Muscle layer of duodenum (tissue), 2 donors: ENCODE measurements at regions not wholly inside any gene's neighbourhood (a gene's known extent, or its start where the extent isn't known, plus 50 kb on each side); places are given as distances from the start of the nearest gene placed in this dataset.

Source experiments
- H3K27ac ChIP-seq: one replicate; pipeline ENCODE4 v1.7.0; 2013; ENCODE audit warnings: mild to moderate bottlenecking, low read length
- H3K27me3 ChIP-seq: one replicate; pipeline ENCODE4 v1.7.0; 2013; ENCODE audit warnings: low read depth, mild to moderate bottlenecking, control low read depth, low read length
- H3K36me3 ChIP-seq, 2 donors: one replicate each; pipeline ENCODE4 v1.7.0; 2013; ENCODE audit warnings: low read length in 2 of 2, control low read depth in 1 of 2, mild to moderate bottlenecking in 1 of 2; ENCODE audit not compliant: insufficient read depth in 2 of 2, control insufficient read depth in 1 of 2
- H3K4me1 ChIP-seq, 2 donors: one replicate each; pipeline ENCODE4 v1.7.0; 2013; ENCODE audit warnings: low read length in 2 of 2, mild to moderate bottlenecking in 2 of 2, control low read depth in 1 of 2, moderate library complexity in 1 of 2; ENCODE audit not compliant: insufficient read depth in 2 of 2, control insufficient read depth in 1 of 2
- H3K4me3 ChIP-seq, 2 donors: one replicate each; pipeline ENCODE4 v1.7.0; 2013; ENCODE audit warnings: low read length in 2 of 2, low read depth in 1 of 2, mild to moderate bottlenecking in 1 of 2
- H3K9me3 ChIP-seq, 2 donors: one replicate each; pipeline ENCODE4 v1.7.0; 2013; ENCODE audit warnings: low read length in 2 of 2, control low read depth in 1 of 2, mild to moderate bottlenecking in 1 of 2; ENCODE audit not compliant: control insufficient read depth in 1 of 2
- donor health status: healthy.

GRCh38 chr4:133719098-133719497 lies 482.5 kb downstream of the PABPC4L start:
- Histone ChIP-seq H3K4me3 (no peak overlapping the region), H3K9me3 (no peaks in the 10 kb centered on the region), H3K36me3 (no peaks in the 10 kb centered on the region), H3K27me3 (no peaks in the 10 kb centered on the region), H3K4me1 (no peaks in the 10 kb centered on the region), H3K27ac (no peak overlapping the region)

DNA sequence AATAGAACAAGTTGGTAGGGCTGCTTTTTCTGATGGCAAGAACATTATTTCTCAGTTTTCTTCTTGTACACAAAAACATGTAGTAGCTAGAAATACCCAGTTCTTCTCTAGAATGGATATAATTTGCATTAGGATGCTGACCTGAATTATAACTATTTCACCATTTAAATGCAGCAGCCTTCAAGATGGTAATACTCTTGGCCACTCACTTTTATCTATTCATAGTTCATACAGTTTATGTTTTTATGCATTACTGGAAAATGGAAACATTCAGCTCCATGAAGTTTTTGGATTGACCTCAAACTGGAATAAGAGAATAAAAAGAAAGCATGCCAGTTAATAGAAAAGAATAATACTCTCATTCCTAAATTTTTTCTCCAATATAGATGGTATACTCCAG lies 487.4 kb downstream of the PABPC4L start:
- no peaks in the 10 kb centered on the region for H3K27me3 ChIP-seq
- peaks cover 0 to 3% of the 10 kb centered on the region in 2 donors for H3K9me3 ChIP-seq
- H3K4me1 ChIP-seq: no peaks in the 10 kb centered on the region
- no peak overlapping the region for H3K4me3 ChIP-seq
- no peaks in the 10 kb centered on the region for H3K36me3 ChIP-seq
- H3K27ac ChIP-seq: no peak overlapping the region

DNA sequence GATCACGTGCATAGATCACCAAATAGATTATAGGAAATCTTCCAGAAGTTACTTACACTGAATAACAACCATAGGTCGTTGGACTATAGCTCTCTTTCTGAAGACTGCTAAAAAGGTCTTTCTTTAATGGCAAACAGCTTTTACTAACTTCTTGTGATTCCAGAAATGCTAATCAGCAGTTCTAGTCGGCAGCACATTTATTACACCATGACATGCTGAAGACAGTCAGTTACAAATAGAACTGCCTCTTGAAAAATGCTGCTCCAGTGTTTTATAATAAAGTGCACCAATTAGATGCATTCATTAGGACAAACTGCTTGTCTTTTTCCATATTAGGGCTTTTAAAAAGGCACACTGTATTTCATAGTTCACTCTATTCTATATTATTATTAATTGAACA lies 488.2 kb downstream of the PABPC4L start:
- Histone ChIP-seq H3K9me3 (peaks cover 0 to 3% of the 10 kb centered on the region in 2 donors), H3K4me3 (no peak overlapping the region), H3K36me3 (no peaks in the 10 kb centered on the region), H3K27ac (no peak overlapping the region), H3K27me3 (no peaks in the 10 kb centered on the region), H3K4me1 (no peaks in the 10 kb centered on the region)

- H3K36me3 ChIP-seq: no peaks in the 10 kb centered on the region
- no peak overlapping the region for H3K4me3 ChIP-seq
- H3K4me1 ChIP-seq: no peaks in the 10 kb centered on the region
- no peak overlapping the region for H3K27ac ChIP-seq
- H3K27me3 ChIP-seq: no peaks in the 10 kb centered on the region
- peaks cover 0 to 3% of the 10 kb centered on the region in 2 donors for H3K9me3 ChIP-seq
Measured at GRCh38 chr4:133711817-133712216, 489.8 kb downstream of the PABPC4L start.

GRCh38 chr4:133694416-133694815 lies 507.2 kb downstream of the PABPC4L start:
- H3K27ac ChIP-seq: no peak overlapping the region

DNA sequence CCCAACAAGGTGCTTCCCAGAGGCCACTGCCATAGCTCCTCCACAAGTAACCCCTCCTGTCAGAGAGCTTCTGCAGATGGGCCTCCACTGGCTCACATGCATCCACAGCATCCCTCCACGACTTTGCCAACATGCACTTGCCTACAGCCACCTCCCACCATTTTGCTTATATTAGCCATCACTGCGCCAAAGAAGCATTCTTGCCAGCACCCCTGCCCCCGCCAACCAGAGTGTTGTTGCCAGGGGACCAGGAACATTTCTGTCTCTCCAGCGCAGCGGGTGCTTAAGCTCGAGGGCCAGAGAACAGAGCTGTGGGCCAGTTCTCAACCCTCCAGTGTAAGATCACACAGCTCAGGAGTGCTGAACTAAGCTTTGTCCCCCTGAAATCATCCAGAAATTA lies 517.6 kb downstream of the PABPC4L start:
- H3K27ac ChIP-seq: no peak overlapping the region
- no peaks in the 10 kb centered on the region for H3K9me3 ChIP-seq
- H3K27me3 ChIP-seq: no peaks in the 10 kb centered on the region
- no peaks in the 10 kb centered on the region for H3K4me1 ChIP-seq
- no peak overlapping the region for H3K4me3 ChIP-seq
- H3K36me3 ChIP-seq: no peaks in the 10 kb centered on the region

More at GRCh38 chr4:133694416-133694815, 507.2 kb downstream of the PABPC4L start:
- Histone ChIP-seq H3K4me1 (no peaks in the 10 kb centered on the region), H3K4me3 (no peak overlapping the region), H3K27me3 (no peaks in the 10 kb centered on the region), H3K36me3 (no peaks in the 10 kb centered on the region), H3K9me3 (no peaks in the 10 kb centered on the region)

- Histone ChIP-seq H3K4me3 (no peak overlapping the region), H3K27me3 (no peaks in the 10 kb centered on the region), H3K27ac (no peak overlapping the region), H3K9me3 (peaks cover 0 to 2% of the 10 kb centered on the region in 2 donors), H3K4me1 (no peaks in the 10 kb centered on the region), H3K36me3 (no peaks in the 10 kb centered on the region)
Measured at GRCh38 chr4:133668061-133668851, 519.2 kb downstream of the PCDH10 start.

DNA sequence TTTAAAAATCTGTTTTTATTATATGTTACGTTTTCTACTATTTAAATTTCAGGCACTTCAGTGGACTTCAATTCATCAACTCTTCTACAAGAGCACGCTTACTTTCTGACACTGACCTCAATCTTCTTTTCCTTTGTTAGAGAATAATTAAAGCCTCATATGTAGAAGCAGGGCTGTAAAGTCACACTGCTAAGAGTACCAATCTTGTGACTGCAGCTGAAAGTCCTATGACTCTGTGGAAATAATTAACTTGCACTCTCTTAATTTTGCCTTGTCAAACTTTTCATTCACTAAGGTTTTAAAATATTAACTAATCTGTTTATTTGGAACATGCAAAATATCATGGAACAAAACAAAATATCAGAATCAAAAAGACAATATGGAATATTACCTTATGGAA lies 498.1 kb downstream of the PCDH10 start:
- Histone ChIP-seq H3K4me3 (no peak overlapping the region), H3K27me3 (no peaks in the 10 kb centered on the region), H3K4me1 (no peaks in the 10 kb centered on the region), H3K36me3 (no peaks in the 10 kb centered on the region), H3K9me3 (no peaks in the 10 kb centered on the region), H3K27ac (no peak overlapping the region)

DNA sequence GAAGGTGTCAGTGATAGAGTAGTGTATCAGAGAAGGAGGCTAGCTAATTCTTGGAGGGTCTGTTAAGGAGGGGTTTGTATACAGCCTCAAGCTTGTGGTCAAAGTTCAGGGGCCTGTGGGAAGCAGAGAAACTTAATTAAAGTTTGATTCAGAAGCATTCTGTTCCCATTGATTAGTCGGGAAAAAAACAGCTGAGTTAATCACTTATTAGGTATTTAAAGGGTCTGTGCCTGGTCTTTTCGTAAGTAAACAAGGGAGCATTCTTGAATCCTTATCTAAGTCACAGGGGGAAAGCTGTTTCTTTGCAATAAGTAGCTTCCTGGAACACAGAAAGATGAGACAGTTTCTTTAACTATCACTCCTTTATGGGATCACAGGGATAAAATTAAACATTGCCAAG lies 492.1 kb downstream of the PCDH10 start:
- H3K9me3 ChIP-seq: no peaks in the 10 kb centered on the region
- H3K4me3 ChIP-seq: no peak overlapping the region
- H3K36me3 ChIP-seq: no peaks in the 10 kb centered on the region
- no peaks in the 10 kb centered on the region for H3K27me3 ChIP-seq
- no peaks in the 10 kb centered on the region for H3K4me1 ChIP-seq
- no peak overlapping the region for H3K27ac ChIP-seq

DNA sequence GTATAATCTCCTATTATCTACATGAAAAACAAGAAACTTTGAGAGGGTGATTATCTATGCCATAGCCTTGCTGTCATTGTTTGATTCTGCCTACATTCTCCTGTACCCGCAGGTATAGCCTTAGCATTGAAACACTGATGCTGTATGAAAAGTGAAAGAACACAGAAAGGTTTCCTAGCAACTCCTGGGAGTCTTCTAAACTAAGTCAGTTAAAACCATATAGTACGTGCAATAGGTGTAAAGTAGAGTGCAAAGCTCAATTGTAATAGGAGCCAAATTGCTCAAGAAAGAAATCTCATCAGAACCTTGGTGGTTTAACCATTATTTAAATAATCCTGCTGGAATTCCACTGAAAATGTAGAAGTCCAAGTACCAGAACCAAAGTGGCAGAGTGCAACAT lies 489.7 kb downstream of the PCDH10 start:
- H3K4me3 ChIP-seq: no peak overlapping the region
- no peaks in the 10 kb centered on the region for H3K36me3 ChIP-seq
- H3K9me3 ChIP-seq: peaks cover 0 to 6% of the 10 kb centered on the region in 2 donors
- no peaks in the 10 kb centered on the region for H3K27me3 ChIP-seq
- no peaks in the 10 kb centered on the region for H3K4me1 ChIP-seq
- H3K27ac ChIP-seq: no peak overlapping the region

DNA sequence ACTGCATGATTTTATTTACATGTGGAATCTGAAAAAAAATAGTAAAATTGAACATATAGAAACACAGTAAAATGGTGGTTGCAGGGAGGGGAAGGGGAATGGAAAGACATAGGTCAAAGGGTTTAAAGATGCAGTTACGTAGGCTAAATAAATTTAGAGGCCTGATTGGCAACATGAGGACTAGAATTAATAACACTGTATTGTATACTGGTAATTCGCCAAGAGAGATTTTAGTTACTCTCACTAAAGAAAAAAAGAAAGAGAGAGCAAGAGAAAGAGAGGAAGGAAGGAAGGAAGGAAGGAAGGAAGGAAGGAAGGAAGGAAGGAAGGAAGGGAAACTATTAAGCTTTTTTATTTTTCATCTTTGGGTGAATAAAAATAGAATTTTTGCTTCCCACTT lies 488.1 kb downstream of the PCDH10 start:
- no peak overlapping the region for H3K4me3 ChIP-seq
- H3K9me3 ChIP-seq: peaks cover 0 to 6% of the 10 kb centered on the region in 2 donors
- H3K27ac ChIP-seq: no peak overlapping the region
- no peaks in the 10 kb centered on the region for H3K36me3 ChIP-seq
- H3K27me3 ChIP-seq: no peaks in the 10 kb centered on the region
- no peaks in the 10 kb centered on the region for H3K4me1 ChIP-seq

DNA sequence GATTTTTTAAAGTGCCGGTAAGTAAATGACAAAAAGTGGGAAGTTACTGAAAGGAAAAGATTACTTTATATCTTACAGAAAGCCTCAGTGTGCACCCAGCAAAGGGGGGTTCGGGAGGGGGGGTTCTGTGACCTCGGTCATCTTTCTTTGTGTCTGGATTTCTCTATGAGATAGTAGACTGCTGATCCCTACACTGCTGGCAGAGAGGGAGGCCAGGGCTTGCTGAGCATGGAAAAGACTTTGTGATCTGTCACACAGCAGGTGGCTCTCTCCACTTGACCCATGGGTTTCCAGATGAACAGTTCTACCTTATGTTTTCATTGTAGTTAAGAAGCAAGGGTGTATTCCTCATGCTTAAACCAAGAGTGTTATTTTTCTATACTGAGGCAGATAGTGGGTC lies 475.6 kb downstream of the PCDH10 start:
- Histone ChIP-seq H3K9me3 (no peaks in the 10 kb centered on the region), H3K27me3 (no peaks in the 10 kb centered on the region), H3K4me3 (no peak overlapping the region), H3K36me3 (no peaks in the 10 kb centered on the region), H3K4me1 (no peaks in the 10 kb centered on the region), H3K27ac (no peak overlapping the region)
